Testis (tissue), 2 donors: ENCODE measurements at regions not wholly inside any gene's neighbourhood (a gene's known extent, or its start where the extent isn't known, plus 50 kb on each side); places are given as distances from the start of the nearest gene placed in this dataset.

ENCODE experiments used
- DNase-seq: peaks from one replicate; pipeline ENCODE4 v3.0.0-alpha.2; 2019
- H3K27ac ChIP-seq, 2 donors: fragments of 200-600 bp; sonication (generic); one replicate each; pipeline ENCODE4 v1.5.1; 2019
- H3K27me3 ChIP-seq: fragments of 200-600 bp; sonication (generic); one replicate; pipeline ENCODE4 v1.5.1; 2019
- H3K36me3 ChIP-seq: fragments of 200-600 bp; sonication (generic); one replicate; pipeline ENCODE4 v1.5.1; 2017; ENCODE audit warnings: low read depth; ENCODE audit errors: missing control alignments
- H3K4me1 ChIP-seq: fragments of 200-600 bp; sonication (generic); one replicate; pipeline ENCODE4 v1.5.1; 2019
- H3K4me3 ChIP-seq, 2 donors: fragments of 200-600 bp; sonication (generic); one replicate each; pipeline ENCODE4 v1.5.1; 2017 to 2019
- H3K9me3 ChIP-seq: fragments of 200-600 bp; sonication (generic); one replicate; pipeline ENCODE4 v1.5.1; 2017
- CTCF ChIP-seq, 3 experiments: fragments of 450-650 bp in 2 of 3; fragments of 200-600 bp in 1 of 3; sonication (generic) in 1 of 3; IDR thresholded peaks; one replicate each; pipeline ENCODE4 v1.5.1; 2016 to 2019; ENCODE audit warnings: antibody characterized with exemption in 3 of 3, mild to moderate bottlenecking in 2 of 3, moderate library complexity in 1 of 3
- POLR2A ChIP-seq: fragments of 450-650 bp; IDR thresholded peaks from one replicate; pipeline ENCODE4 v1.6.1; 2017; ENCODE audit warnings: antibody characterized with exemption, mild to moderate bottlenecking, moderate library complexity
- WGBS, 2 donors: methylation state at CpG; one replicate each; pipeline ENCODE4 v1.1.5; 2018; 5-methylcytosine and 5-hydroxymethylcytosine counted together
- intact Hi-C: fragments of 100-400 bp; cut with DNase I; formaldehyde crosslinking; loops from one replicate; pipeline ENCODE4 v1.15.1; 2023; ENCODE audit warnings: low total_unique reads

- Histone ChIP-seq H3K4me1 (no peaks in the 10 kb centered on the region), H3K9me3 (no peaks in the 10 kb centered on the region), H3K4me3 (no peak overlapping the region), H3K36me3 (no peaks in the 10 kb centered on the region), H3K27me3 (no peaks in the 10 kb centered on the region), H3K27ac (no peak overlapping the region)
- TF ChIP-seq CTCF (IDR thresholded peaks at IDR 0.05), result no peak
- no peak for TF ChIP-seq POLR2A
- intact Hi-C loops, result no loop called here
- WGBS, 2 donors, result 82 to 89% methylated on average over 4 to 7 of the region's 7 CpGs
- DNase-seq, result no peak
These were observed 117.1 kb upstream of the USP9X start for GRCh38 chrX:40968180-40968579.

GRCh38 chrX:40971736-40972135 is 113.5 kb upstream of the USP9X start:
- TF ChIP-seq CTCF (IDR thresholded peaks at IDR 0.05) (no peak), POLR2A (no peak)
- Histone ChIP-seq H3K36me3 (no peaks in the 10 kb centered on the region), H3K4me1 (no peaks in the 10 kb centered on the region), H3K27me3 (no peaks in the 10 kb centered on the region), H3K4me3 (no peak overlapping the region), H3K27ac (no peak overlapping the region), H3K9me3 (no peaks in the 10 kb centered on the region)
- intact Hi-C loops, result no loop called here
- DNase-seq, result no peak
- 33 to 54% methylated on average over 1 of the region's 1 CpG for WGBS, 2 donors

GRCh38 chrX:40973619-40974018 is 111.6 kb upstream of the USP9X start:
- H3K36me3 ChIP-seq, result no peaks in the 10 kb centered on the region
- H3K4me1 ChIP-seq, result no peaks in the 10 kb centered on the region
- DNase-seq, result no peak
- 96 to 98% methylated on average over 3 of the region's 3 CpGs for WGBS, 2 donors
- no peaks in the 10 kb centered on the region for H3K27me3 ChIP-seq
- H3K4me3 ChIP-seq, result no peak overlapping the region
- H3K27ac ChIP-seq, result no peak overlapping the region
- intact Hi-C loops, result no loop called here
- no peaks in the 10 kb centered on the region for H3K9me3 ChIP-seq
- TF ChIP-seq CTCF (IDR thresholded peaks at IDR 0.05) (no peak), POLR2A (no peak)

GRCh38 chrX:40975951-40976350 is 109.3 kb upstream of the USP9X start:
- 89 to 92% methylated on average over 3 of the region's 3 CpGs for WGBS, 2 donors
- no peak for DNase-seq
- Histone ChIP-seq H3K4me3 (no peak overlapping the region), H3K27me3 (no peaks in the 10 kb centered on the region), H3K4me1 (no peaks in the 10 kb centered on the region), H3K36me3 (no peaks in the 10 kb centered on the region), H3K9me3 (no peaks in the 10 kb centered on the region), H3K27ac (no peak overlapping the region)
- TF ChIP-seq POLR2A (no peak), CTCF (IDR thresholded peaks at IDR 0.05) (no peak)
- intact Hi-C loops, result no loop called here

- no peak for DNase-seq
- H3K4me1 ChIP-seq, result no peaks in the 10 kb centered on the region
- H3K4me3 ChIP-seq, result no peak overlapping the region
- intact Hi-C loops, result no loop called here
- TF ChIP-seq POLR2A (no peak), CTCF (IDR thresholded peaks at IDR 0.05) (no peak)
- no peaks in the 10 kb centered on the region for H3K36me3 ChIP-seq
- no peaks in the 10 kb centered on the region for H3K27me3 ChIP-seq
- no peaks in the 10 kb centered on the region for H3K9me3 ChIP-seq
- 93 to 100% methylated on average over 1 of the region's 1 CpG for WGBS, 2 donors
- H3K27ac ChIP-seq, result no peak overlapping the region
These were observed 108.3 kb upstream of the USP9X start for GRCh38 chrX:40976981-40977380.
